H9 (cell line): ENCODE measurements at regions not wholly inside any gene's neighbourhood (a gene's known extent, or its start where the extent isn't known, plus 50 kb on each side); places are given as distances from the start of the nearest gene placed in this dataset.

ENCODE experiments used
- DNase-seq: peaks from one replicate; pipeline ENCODE4 v3.0.0-alpha.2; 2017
- H2AFZ ChIP-seq: one replicate; pipeline ENCODE4 v1.6.1; 2013; ENCODE audit warnings: mild to moderate bottlenecking, low read length, control low read depth, moderate library complexity
- H2AK5ac ChIP-seq: 2 replicates; pipeline ENCODE4 v1.6.1; 2013; ENCODE audit warnings: low read length, control low read depth, mixed read lengths; ENCODE audit not compliant: insufficient read length
- H2BK120ac ChIP-seq: one replicate; pipeline ENCODE4 v1.6.1; 2013; ENCODE audit warnings: low read depth, mild to moderate bottlenecking, low read length, control low read depth, inconsistent platforms; ENCODE audit not compliant: poor library complexity, severe bottlenecking
- H2BK12ac ChIP-seq: 2 replicates; pipeline ENCODE4 v1.6.1; 2013; ENCODE audit warnings: low read length, control low read depth, mixed read lengths, low read depth; ENCODE audit not compliant: insufficient read length
- H2BK15ac ChIP-seq: 2 replicates; pipeline ENCODE4 v1.6.1; 2013; ENCODE audit warnings: low read depth, low read length, control low read depth
- H2BK20ac ChIP-seq: one replicate; pipeline ENCODE4 v1.6.1; 2013; ENCODE audit warnings: low read depth, mild to moderate bottlenecking, low read length, control low read depth, inconsistent platforms; ENCODE audit not compliant: poor library complexity, severe bottlenecking
- H2BK5ac ChIP-seq: 2 replicates; pipeline ENCODE4 v1.6.1; 2013; ENCODE audit warnings: low read length, control low read depth, mixed read lengths; ENCODE audit not compliant: insufficient read length
- H3K14ac ChIP-seq: 2 replicates; pipeline ENCODE4 v1.6.1; 2013; ENCODE audit warnings: low read length, control low read depth; ENCODE audit not compliant: insufficient read depth
- H3K18ac ChIP-seq: 2 replicates; pipeline ENCODE4 v1.6.1; 2013; ENCODE audit warnings: low read depth, mild to moderate bottlenecking, mixed read lengths, low read length, control low read depth; ENCODE audit not compliant: insufficient read length
- H3K23ac ChIP-seq: 2 replicates; pipeline ENCODE4 v1.6.1; 2013; ENCODE audit warnings: low read length, control low read depth, mixed read lengths, low read depth; ENCODE audit not compliant: insufficient read length
- H3K23me2 ChIP-seq: 2 replicates; pipeline ENCODE4 v1.6.1; 2013; ENCODE audit warnings: low read depth, mild to moderate bottlenecking, mixed read lengths, low read length, control low read depth; ENCODE audit not compliant: insufficient read length, poor library complexity, severe bottlenecking
- H3K27ac ChIP-seq: 2 replicates; pipeline ENCODE4 v1.5.1; 2013; ENCODE audit warnings: low read length, control low read depth, mixed read lengths, low read depth; ENCODE audit not compliant: insufficient read length
- H3K27me3 ChIP-seq: 2 replicates; pipeline ENCODE4 v1.6.1; 2013; ENCODE audit warnings: low read length, control low read depth, inconsistent platforms; ENCODE audit not compliant: insufficient read depth
- H3K4ac ChIP-seq: 2 replicates; pipeline ENCODE4 v1.6.1; 2013; ENCODE audit warnings: low read depth, mild to moderate bottlenecking, control low read depth, inconsistent platforms, low read length, moderate library complexity
- H3K4me1 ChIP-seq: 2 replicates; pipeline ENCODE4 v1.6.1; 2013; ENCODE audit warnings: low read length, control low read depth, inconsistent platforms; ENCODE audit not compliant: insufficient read depth
- H3K4me2 ChIP-seq: 2 replicates; pipeline ENCODE4 v1.6.1; 2013; ENCODE audit warnings: low read length, control low read depth, mixed read lengths; ENCODE audit not compliant: insufficient read length, insufficient read depth
- H3K56ac ChIP-seq: 2 replicates; pipeline ENCODE4 v1.6.1; 2013; ENCODE audit warnings: low read depth, mild to moderate bottlenecking, mixed read lengths, low read length, control low read depth; ENCODE audit not compliant: insufficient read length
- H3K79me1 ChIP-seq: 2 replicates; pipeline ENCODE4 v1.6.1; 2013; ENCODE audit warnings: low read depth, mild to moderate bottlenecking, moderate library complexity, low read length, control low read depth, inconsistent platforms; ENCODE audit not compliant: insufficient read depth, poor library complexity, severe bottlenecking
- H3K79me2 ChIP-seq: 2 replicates; pipeline ENCODE4 v1.6.1; 2013; ENCODE audit warnings: low read length, control low read depth, inconsistent platforms; ENCODE audit not compliant: insufficient read depth
- H3K9ac ChIP-seq: 2 replicates; pipeline ENCODE4 v1.6.1; 2013; ENCODE audit warnings: low read length, control low read depth, mixed read lengths; ENCODE audit not compliant: insufficient read length; ENCODE audit errors: extremely low read depth
- H3K9me3 ChIP-seq: one replicate; pipeline ENCODE4 v1.6.1; 2013; ENCODE audit warnings: low read depth, low read length, inconsistent platforms; ENCODE audit not compliant: control insufficient read depth
- H3T11ph ChIP-seq: one replicate; pipeline ENCODE4 v1.6.1; 2013; ENCODE audit warnings: mild to moderate bottlenecking, low read length, control low read depth, inconsistent platforms
- H4K20me1 ChIP-seq: one replicate; pipeline ENCODE4 v1.6.1; 2013; ENCODE audit not compliant: control insufficient read depth, insufficient read length, insufficient read depth
- H4K5ac ChIP-seq: 2 replicates; pipeline ENCODE4 v1.6.1; 2013; ENCODE audit warnings: low read depth, mild to moderate bottlenecking, mixed read lengths, low read length, control low read depth; ENCODE audit not compliant: insufficient read length
- H4K8ac ChIP-seq: replicated peaks from 2 replicates; pipeline ENCODE4 v1.6.1; 2013; ENCODE audit warnings: low read length, control low read depth, mixed read lengths, low read depth; ENCODE audit not compliant: insufficient read length
- H4K91ac ChIP-seq: 2 replicates; pipeline ENCODE4 v1.6.1; 2013; ENCODE audit warnings: low read depth, mild to moderate bottlenecking, moderate library complexity, mixed read lengths, low read length, control low read depth; ENCODE audit not compliant: insufficient read length
- H3K27ac Mint-ChIP-seq, 3 experiments: 2 replicates in 2 of 3; 3 replicates in 1 of 3; pipeline ENCODE4 v1.8.0; 2020 to 2021; ENCODE audit warnings: mixed read lengths in 3 of 3, mild to moderate bottlenecking in 1 of 3, moderate library complexity in 1 of 3
- H3K27me3 Mint-ChIP-seq: 2 replicates; pipeline ENCODE4 v1.8.0; 2021; ENCODE audit warnings: low read depth, mild to moderate bottlenecking, moderate library complexity, mixed read lengths
- H3K36me3 Mint-ChIP-seq, 3 experiments: 2 replicates in 2 of 3; 3 replicates in 1 of 3; pipeline ENCODE4 v1.8.0; 2020 to 2021; ENCODE audit warnings: low read depth in 3 of 3, mixed read lengths in 3 of 3; ENCODE audit not compliant: insufficient read depth in 1 of 3
- H3K4me1 Mint-ChIP-seq, 2 experiments: 2 replicates each; pipeline ENCODE4 v1.8.0; 2020; ENCODE audit warnings: mixed read lengths in 2 of 2
- H3K4me3 Mint-ChIP-seq, 2 experiments: 2 replicates in 1 of 2; 3 replicates in 1 of 2; pipeline ENCODE4 v1.8.0; 2020 to 2021; ENCODE audit warnings: mild to moderate bottlenecking in 2 of 2, mixed read lengths in 2 of 2, moderate library complexity in 1 of 2
- H3K9me3 Mint-ChIP-seq, 2 experiments: 2 replicates in 1 of 2; 3 replicates in 1 of 2; pipeline ENCODE4 v1.8.0; 2020; ENCODE audit warnings: mild to moderate bottlenecking in 2 of 2, mixed read lengths in 2 of 2, moderate library complexity in 1 of 2
- CTCF ChIP-seq: fragments of 200-600 bp; sonication (generic); conservative IDR thresholded peaks from 3 replicates; pipeline ENCODE4 v1.8.0; 2021; ENCODE audit warnings: antibody characterized with exemption, mild to moderate bottlenecking
- WGBS: extraction: QIAGEN DNeasy Blood & Tissue Kit; methylation state at CpG from one replicate; pipeline ENCODE4 v1.1.7; 2013; ENCODE audit warnings: missing lambda C conversion rate, low lambda C conversion rate, mixed read lengths; ENCODE audit not compliant: insufficient read length; ENCODE audit errors: extremely low coverage; 5-methylcytosine and 5-hydroxymethylcytosine counted together

GRCh38 chr1:119318466-119319309, 49.9 kb upstream of the HAO2 start:
- no peaks in the 10 kb centered on the region for H3K27me3 ChIP-seq
- no peak overlapping the region for H3K4me3 Mint-ChIP-seq
- H3K79me1 ChIP-seq = no peaks in the 10 kb centered on the region
- H3K4me1 ChIP-seq = no peaks in the 10 kb centered on the region
- no peaks in the 10 kb centered on the region for H3K9me3 ChIP-seq
- H2AFZ ChIP-seq = no peak overlapping the region
- H3K9ac ChIP-seq = no peak overlapping the region
- H2BK20ac ChIP-seq = no peak overlapping the region
- H2BK120ac ChIP-seq = no peak overlapping the region
- no peak overlapping the region for H3K4me2 ChIP-seq
- no peak overlapping the region for H2AK5ac ChIP-seq
- WGBS = no CpG with 5 or more reads among the region's 7 CpGs
- no peaks in the 10 kb centered on the region for H3K27me3 Mint-ChIP-seq
- H3K14ac ChIP-seq = no peak overlapping the region
- DNase-seq = no peak
- no peak overlapping the region for H4K8ac ChIP-seq
- H4K5ac ChIP-seq = no peak overlapping the region
- H3K4ac ChIP-seq = no peak overlapping the region
- no peaks in the 10 kb centered on the region for H4K20me1 ChIP-seq
- no peaks in the 10 kb centered on the region for H3K9me3 Mint-ChIP-seq
- H2BK15ac ChIP-seq = no peak overlapping the region
- H3K79me2 ChIP-seq = no peaks in the 10 kb centered on the region
- H3K56ac ChIP-seq = no peak overlapping the region
- H3K23me2 ChIP-seq = no peaks in the 10 kb centered on the region
- H3K27ac Mint-ChIP-seq = no peak overlapping the region
- H3K36me3 Mint-ChIP-seq = no peaks in the 10 kb centered on the region
- no peak overlapping the region for H4K91ac ChIP-seq
- H3T11ph ChIP-seq = no peak overlapping the region
- H3K23ac ChIP-seq = no peak overlapping the region
- no peak for TF ChIP-seq CTCF
- H3K18ac ChIP-seq = no peak overlapping the region
- H3K27ac ChIP-seq = no peak overlapping the region
- H2BK12ac ChIP-seq = no peak overlapping the region
- H3K4me1 Mint-ChIP-seq = peaks cover 0 to 11% of the 10 kb centered on the region in 2 experiments; a peak in 2 of 4 replicates
- no peak overlapping the region for H2BK5ac ChIP-seq
